Transverse colon (tissue), 4 donors: ENCODE measurements at regions not wholly inside any gene's neighbourhood (a gene's known extent, or its start where the extent isn't known, plus 50 kb on each side); places are given as distances from the start of the nearest gene placed in this dataset.

Experiments used
- CTCF ChIP-seq, 5 experiments: fragments of 200-600 bp in 3 of 5; fragments of 450-650 bp in 2 of 5; sonication (generic) in 3 of 5; IDR thresholded peaks; 1 replicate in 2 of 5; 2 replicates in 3 of 5; pipeline ENCODE4 v1.5.1; 2016 to 2017; ENCODE audit warnings: antibody characterized with exemption in 5 of 5, inconsistent platforms in 3 of 5, mild to moderate bottlenecking in 2 of 5, moderate library complexity in 1 of 5
- POLR2A ChIP-seq: fragments of 450-650 bp; IDR thresholded peaks from one replicate; pipeline ENCODE4 v1.6.1; 2016; ENCODE audit warnings: antibody characterized with exemption, mild to moderate bottlenecking, moderate library complexity
- POLR2AphosphoS5 ChIP-seq, 3 donors: sonication (generic); formaldehyde crosslinking; IDR thresholded peaks; one replicate each; pipeline ENCODE4 v1.6.1; 2016; ENCODE audit warnings: antibody characterized with exemption in 3 of 3

- TF ChIP-seq CTCF (IDR thresholded peaks at IDR 0.05): no peak
- TF ChIP-seq POLR2A: no peak
- no peak for TF ChIP-seq POLR2AphosphoS5 (IDR thresholded peaks at IDR 0.05)
Observed at GRCh38 chr3:146335386-146335785, 84.5 kb upstream of the PLSCR4 start.
